Fibroblast of lung (primary cell): ENCODE measurements at regions not wholly inside any gene's neighbourhood (a gene's known extent, or its start where the extent isn't known, plus 50 kb on each side); places are given as distances from the start of the nearest gene placed in this dataset.

Experiments used
- EZH2 ChIP-seq: IDR thresholded peaks from 2 replicates; pipeline ENCODE4 v1.5.1; 2012; ENCODE audit warnings: low read length, control low read depth, mild to moderate bottlenecking; ENCODE audit errors: missing control alignments
- TF ChIP-seq, protein P1 (sequence below), 2 donors: IDR thresholded peaks in 1 of 2; conservative IDR thresholded peaks in 1 of 2; 1 replicate in 1 of 2; 2 replicates in 1 of 2; pipeline ENCODE4 v1.5.1; 2011 to 2012; ENCODE audit warnings: low read length in 2 of 2, control low read depth in 1 of 2, inconsistent platforms in 1 of 2, low read depth in 1 of 2, mild to moderate bottlenecking in 1 of 2

DNA sequence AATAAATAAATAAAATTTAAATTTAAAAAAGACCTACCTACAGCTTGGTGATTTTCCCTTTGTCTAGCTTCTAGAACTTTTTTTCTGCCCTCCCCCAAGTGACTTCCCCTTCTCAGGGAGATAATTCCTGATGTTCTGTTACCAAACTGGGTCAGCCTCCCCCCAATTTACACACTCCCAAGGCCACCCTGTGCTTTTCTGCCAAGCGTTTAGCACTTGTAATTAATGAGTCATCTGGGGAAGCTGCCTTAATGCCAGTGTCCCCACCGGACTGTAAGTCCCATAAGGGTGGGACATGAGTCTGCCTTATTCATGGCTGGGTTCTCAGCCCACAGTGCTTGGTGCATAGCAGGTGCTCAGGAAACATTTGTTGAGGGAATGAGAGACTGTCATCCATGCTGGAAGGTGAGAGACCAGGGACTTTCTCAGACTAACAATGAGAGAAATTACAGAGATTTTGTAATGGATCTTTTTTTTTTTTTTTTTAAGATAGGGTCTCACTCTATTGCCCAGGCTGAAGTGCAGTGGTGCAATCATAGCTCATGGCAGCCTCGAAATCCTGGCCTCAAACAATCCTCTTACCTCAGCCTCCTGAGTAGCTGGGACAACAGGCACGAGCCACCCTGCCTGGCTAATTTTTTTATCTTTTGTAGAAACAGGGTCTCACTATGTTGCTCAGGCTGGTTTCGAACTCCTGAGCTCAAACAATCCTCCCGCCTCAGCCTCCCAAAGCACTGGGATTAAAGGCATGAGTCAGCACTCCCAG, 106.8 kb downstream of the PHETA1 start:
- TF ChIP-seq, protein P1, sequence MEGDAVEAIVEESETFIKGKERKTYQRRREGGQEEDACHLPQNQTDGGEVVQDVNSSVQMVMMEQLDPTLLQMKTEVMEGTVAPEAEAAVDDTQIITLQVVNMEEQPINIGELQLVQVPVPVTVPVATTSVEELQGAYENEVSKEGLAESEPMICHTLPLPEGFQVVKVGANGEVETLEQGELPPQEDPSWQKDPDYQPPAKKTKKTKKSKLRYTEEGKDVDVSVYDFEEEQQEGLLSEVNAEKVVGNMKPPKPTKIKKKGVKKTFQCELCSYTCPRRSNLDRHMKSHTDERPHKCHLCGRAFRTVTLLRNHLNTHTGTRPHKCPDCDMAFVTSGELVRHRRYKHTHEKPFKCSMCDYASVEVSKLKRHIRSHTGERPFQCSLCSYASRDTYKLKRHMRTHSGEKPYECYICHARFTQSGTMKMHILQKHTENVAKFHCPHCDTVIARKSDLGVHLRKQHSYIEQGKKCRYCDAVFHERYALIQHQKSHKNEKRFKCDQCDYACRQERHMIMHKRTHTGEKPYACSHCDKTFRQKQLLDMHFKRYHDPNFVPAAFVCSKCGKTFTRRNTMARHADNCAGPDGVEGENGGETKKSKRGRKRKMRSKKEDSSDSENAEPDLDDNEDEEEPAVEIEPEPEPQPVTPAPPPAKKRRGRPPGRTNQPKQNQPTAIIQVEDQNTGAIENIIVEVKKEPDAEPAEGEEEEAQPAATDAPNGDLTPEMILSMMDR (conservative IDR thresholded peaks at IDR 0.05 in 1 of 2, IDR thresholded peaks at IDR 0.05 in 1 of 2; ENCODE audit: low read depth in 1 of 2, low read length in 2 of 2), result no peak
- no peak for TF ChIP-seq EZH2
